Mesenchymal stem cell (in vitro differentiated cells and primary cell): ENCODE measurements at regions not wholly inside any gene's neighbourhood (a gene's known extent, or its start where the extent isn't known, plus 50 kb on each side); places are given as distances from the start of the nearest gene placed in this dataset.

ENCODE experiments used
- DNase-seq: peaks from one replicate; pipeline ENCODE4 v3.0.0-alpha.2; 2013
- H2AFZ ChIP-seq: one replicate; pipeline ENCODE4 v1.6.1; 2013; ENCODE audit warnings: low read depth, mild to moderate bottlenecking, control low read depth, inconsistent platforms, low read length, moderate library complexity
- H2AK5ac ChIP-seq: 2 replicates; pipeline ENCODE4 v1.6.1; 2013; ENCODE audit warnings: low read length, moderate library complexity, mild to moderate bottlenecking, inconsistent platforms; ENCODE audit not compliant: severe bottlenecking
- H2BK120ac ChIP-seq: one replicate; pipeline ENCODE4 v1.6.1; 2013; ENCODE audit warnings: low read depth, mild to moderate bottlenecking, inconsistent platforms, low read length, moderate library complexity
- H2BK12ac ChIP-seq, 2 experiments: one replicate each; pipeline ENCODE4 v1.6.1; 2013; ENCODE audit warnings: inconsistent platforms in 2 of 2, low read length in 2 of 2, mild to moderate bottlenecking in 2 of 2, moderate library complexity in 2 of 2, control low read depth in 1 of 2
- H2BK15ac ChIP-seq: one replicate; pipeline ENCODE4 v1.6.1; 2013; ENCODE audit warnings: mild to moderate bottlenecking, low read depth, inconsistent platforms; ENCODE audit not compliant: poor library complexity, severe bottlenecking
- H2BK5ac ChIP-seq: 2 replicates; pipeline ENCODE4 v1.6.1; 2013; ENCODE audit warnings: low read depth, mild to moderate bottlenecking, low read length, control low read depth, inconsistent platforms; ENCODE audit not compliant: poor library complexity, severe bottlenecking
- H3K14ac ChIP-seq, 2 experiments: one replicate each; pipeline ENCODE4 v1.6.1; 2013; ENCODE audit warnings: inconsistent platforms in 2 of 2, low read length in 2 of 2, control low read depth in 1 of 2, mild to moderate bottlenecking in 1 of 2, moderate library complexity in 1 of 2
- H3K18ac ChIP-seq, 2 experiments: one replicate each; pipeline ENCODE4 v1.6.1; 2013; ENCODE audit warnings: inconsistent platforms in 2 of 2, low read length in 2 of 2, control low read depth in 1 of 2, low read depth in 1 of 2, mild to moderate bottlenecking in 1 of 2
- H3K23ac ChIP-seq, 2 experiments: one replicate each; pipeline ENCODE4 v1.6.1; 2013; ENCODE audit warnings: inconsistent platforms in 2 of 2, low read length in 2 of 2, mild to moderate bottlenecking in 2 of 2, moderate library complexity in 2 of 2, control low read depth in 1 of 2
- H3K27ac ChIP-seq: 2 replicates; pipeline ENCODE4 v1.5.1; 2013; ENCODE audit warnings: mild to moderate bottlenecking, moderate library complexity, low read length, control low read depth, inconsistent platforms; ENCODE audit not compliant: poor library complexity, severe bottlenecking
- H3K27me3 ChIP-seq, 2 experiments: 2 replicates each; pipeline versions ENCODE4 v1.6.1 to v1.7.0; 2013; ENCODE audit warnings: low read length in 2 of 2, mild to moderate bottlenecking in 2 of 2, moderate library complexity in 2 of 2, control low read depth in 1 of 2, inconsistent platforms in 1 of 2; ENCODE audit not compliant: control insufficient read depth in 1 of 2, insufficient read depth in 1 of 2
- H3K36me3 ChIP-seq, 2 experiments: 2 replicates each; pipeline versions ENCODE4 v1.6.1 to v1.7.0; 2013; ENCODE audit warnings: low read length in 2 of 2, control low read depth in 1 of 2, inconsistent platforms in 1 of 2, low read depth in 1 of 2, mild to moderate bottlenecking in 1 of 2; ENCODE audit not compliant: insufficient read depth in 2 of 2, control insufficient read depth in 1 of 2
- H3K4ac ChIP-seq, 2 experiments: one replicate each; pipeline ENCODE4 v1.6.1; 2013; ENCODE audit warnings: inconsistent platforms in 2 of 2, low read length in 2 of 2, mild to moderate bottlenecking in 2 of 2, moderate library complexity in 2 of 2, control low read depth in 1 of 2, low read depth in 1 of 2
- H3K4me1 ChIP-seq: 2 replicates; pipeline ENCODE4 v1.6.1; 2013; ENCODE audit warnings: low read depth, low read length, control low read depth; ENCODE audit not compliant: control insufficient read depth, insufficient read depth
- H3K4me2 ChIP-seq: 2 replicates; pipeline ENCODE4 v1.6.1; 2013; ENCODE audit warnings: low read length, mild to moderate bottlenecking, inconsistent platforms; ENCODE audit not compliant: poor library complexity, severe bottlenecking
- H3K4me3 ChIP-seq, 2 experiments: 2 replicates each; pipeline versions ENCODE4 v1.5.1 to v1.7.0; 2013; ENCODE audit warnings: low read length in 2 of 2, mild to moderate bottlenecking in 2 of 2, control low read depth in 1 of 2, low read depth in 1 of 2; ENCODE audit not compliant: insufficient read depth in 1 of 2
- H3K79me1 ChIP-seq: replicated peaks from 2 replicates; pipeline ENCODE4 v1.6.1; 2013; ENCODE audit warnings: mild to moderate bottlenecking, control low read depth, low read length, inconsistent platforms; ENCODE audit not compliant: poor library complexity, severe bottlenecking
- H3K9ac ChIP-seq: 2 replicates; pipeline ENCODE4 v1.7.0; 2013; ENCODE audit warnings: mild to moderate bottlenecking, low read length, moderate library complexity
- H3K9me3 ChIP-seq: 2 replicates; pipeline ENCODE4 v1.7.0; 2013; ENCODE audit warnings: mild to moderate bottlenecking, low read length; ENCODE audit not compliant: control insufficient read depth
- H4K8ac ChIP-seq: one replicate; pipeline ENCODE4 v1.6.1; 2013; ENCODE audit warnings: inconsistent platforms, mild to moderate bottlenecking, low read length, moderate library complexity
- H4K91ac ChIP-seq: one replicate; pipeline ENCODE4 v1.6.1; 2013; ENCODE audit warnings: mild to moderate bottlenecking, low read length, inconsistent platforms
- WGBS: methylation state at CpG from one replicate; pipeline ENCODE4 v1.1.7; 2013; ENCODE audit warnings: mixed read lengths; 5-methylcytosine and 5-hydroxymethylcytosine counted together

GRCh38 chr5:176188085-176188484 is 50.1 kb upstream of the SIMC1 start:
- H2BK120ac ChIP-seq = no peak overlapping the region
- no peak for DNase-seq
- 89% methylated on average over 7 of the region's 7 CpGs for WGBS
- H3K9ac ChIP-seq = no peak overlapping the region
- peaks cover 7 to 19% of the 10 kb centered on the region in 2 experiments for H3K27me3 ChIP-seq
- no peaks in the 10 kb centered on the region for H3K36me3 ChIP-seq
- H3K4me2 ChIP-seq = no peak overlapping the region
- no peak overlapping the region for H3K4ac ChIP-seq
- no peaks in the 10 kb centered on the region for H3K79me1 ChIP-seq
- H4K91ac ChIP-seq = no peak overlapping the region
- no peak overlapping the region for H2BK15ac ChIP-seq
- H2AFZ ChIP-seq = no peak overlapping the region
- H3K4me3 ChIP-seq = no peak overlapping the region
- H4K8ac ChIP-seq = no peak overlapping the region
- no peak overlapping the region for H3K14ac ChIP-seq
- H3K27ac ChIP-seq = no peak overlapping the region
- H3K4me1 ChIP-seq = no peaks in the 10 kb centered on the region
- no peak overlapping the region for H2BK12ac ChIP-seq
- no peak overlapping the region for H3K23ac ChIP-seq
- H3K9me3 ChIP-seq = no peaks in the 10 kb centered on the region
- H2AK5ac ChIP-seq = no peak overlapping the region
- no peak overlapping the region for H3K18ac ChIP-seq
- no peak overlapping the region for H2BK5ac ChIP-seq
